Upper lobe of right lung (tissue), 1 donor: ENCODE measurements at regions not wholly inside any gene's neighbourhood (a gene's known extent, or its start where the extent isn't known, plus 50 kb on each side); places are given as distances from the start of the nearest gene placed in this dataset.
A peak's percentile ranks its signal among the peaks of the same experiment; 100 is the strongest.

Source experiments
- ATAC-seq: fragments of 200-7000 bp; cut with Tn5 transposase; one replicate; pipeline ENCODE4 v1.9.1; 2020; ENCODE audit warnings: mild to moderate bottlenecking, moderate library complexity
- DNase-seq: peaks from one replicate; pipeline ENCODE4 v3.0.0-alpha.2; 2020
- H3K27ac ChIP-seq: fragments of 200-600 bp; one replicate; pipeline ENCODE4 v1.8.0; 2022
- H3K27me3 ChIP-seq: fragments of 200-600 bp; one replicate; pipeline ENCODE4 v1.8.0; 2022; ENCODE audit warnings: mild to moderate bottlenecking
- H3K36me3 ChIP-seq: fragments of 200-600 bp; one replicate; pipeline ENCODE4 v1.8.0; 2022
- H3K4me1 ChIP-seq: fragments of 200-600 bp; one replicate; pipeline ENCODE4 v1.8.0; 2022
- H3K4me3 ChIP-seq: fragments of 200-600 bp; one replicate; pipeline ENCODE4 v1.8.0; 2022; ENCODE audit warnings: mild to moderate bottlenecking
- H3K9me3 ChIP-seq: fragments of 200-600 bp; one replicate; pipeline ENCODE4 v1.8.0; 2022
- intact Hi-C: fragments of 100-400 bp; cut with DNase I; formaldehyde crosslinking; loops from one replicate; pipeline ENCODE4 v1.11.0; 2022
- TF ChIP-seq, protein P1 (sequence below): fragments of 200-600 bp; IDR thresholded peaks from one replicate; pipeline ENCODE4 v1.8.0; 2022; ENCODE audit warnings: antibody characterized with exemption
- donor health status: DM: no; HTN: yes; CAD: no; lungs with severe emphysema.

DNA sequence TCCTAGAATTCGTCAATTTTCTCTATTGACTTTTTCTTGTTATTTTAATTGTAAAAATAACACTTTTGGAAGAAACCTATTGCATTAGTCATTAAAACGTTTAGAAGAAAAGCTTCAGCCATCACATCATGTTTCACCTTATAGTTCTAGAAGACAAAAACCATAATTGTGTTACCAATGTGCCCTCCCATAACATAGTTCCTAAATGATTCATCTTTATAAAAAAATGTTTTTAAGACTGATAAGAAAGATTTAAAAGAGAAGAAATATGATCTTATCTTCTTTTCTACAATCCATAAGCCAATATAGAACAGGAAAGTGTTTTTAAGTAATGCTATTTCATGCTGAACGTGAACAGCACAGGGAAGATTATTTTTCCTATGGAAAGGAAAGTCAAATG lies 316.6 kb upstream of the NDST4 start:
- no peaks in the 10 kb centered on the region for H3K36me3 ChIP-seq
- no peak for ATAC-seq
- no peak for DNase-seq
- TF ChIP-seq, protein P1, sequence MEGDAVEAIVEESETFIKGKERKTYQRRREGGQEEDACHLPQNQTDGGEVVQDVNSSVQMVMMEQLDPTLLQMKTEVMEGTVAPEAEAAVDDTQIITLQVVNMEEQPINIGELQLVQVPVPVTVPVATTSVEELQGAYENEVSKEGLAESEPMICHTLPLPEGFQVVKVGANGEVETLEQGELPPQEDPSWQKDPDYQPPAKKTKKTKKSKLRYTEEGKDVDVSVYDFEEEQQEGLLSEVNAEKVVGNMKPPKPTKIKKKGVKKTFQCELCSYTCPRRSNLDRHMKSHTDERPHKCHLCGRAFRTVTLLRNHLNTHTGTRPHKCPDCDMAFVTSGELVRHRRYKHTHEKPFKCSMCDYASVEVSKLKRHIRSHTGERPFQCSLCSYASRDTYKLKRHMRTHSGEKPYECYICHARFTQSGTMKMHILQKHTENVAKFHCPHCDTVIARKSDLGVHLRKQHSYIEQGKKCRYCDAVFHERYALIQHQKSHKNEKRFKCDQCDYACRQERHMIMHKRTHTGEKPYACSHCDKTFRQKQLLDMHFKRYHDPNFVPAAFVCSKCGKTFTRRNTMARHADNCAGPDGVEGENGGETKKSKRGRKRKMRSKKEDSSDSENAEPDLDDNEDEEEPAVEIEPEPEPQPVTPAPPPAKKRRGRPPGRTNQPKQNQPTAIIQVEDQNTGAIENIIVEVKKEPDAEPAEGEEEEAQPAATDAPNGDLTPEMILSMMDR, result no peak
- no peaks in the 10 kb centered on the region for H3K4me1 ChIP-seq
- intact Hi-C loops, result no loop called here
- no peak overlapping the region for H3K27ac ChIP-seq
- H3K9me3 ChIP-seq, result no peaks in the 10 kb centered on the region
- no peaks in the 10 kb centered on the region for H3K27me3 ChIP-seq
- H3K4me3 ChIP-seq, result no peak overlapping the region

DNA sequence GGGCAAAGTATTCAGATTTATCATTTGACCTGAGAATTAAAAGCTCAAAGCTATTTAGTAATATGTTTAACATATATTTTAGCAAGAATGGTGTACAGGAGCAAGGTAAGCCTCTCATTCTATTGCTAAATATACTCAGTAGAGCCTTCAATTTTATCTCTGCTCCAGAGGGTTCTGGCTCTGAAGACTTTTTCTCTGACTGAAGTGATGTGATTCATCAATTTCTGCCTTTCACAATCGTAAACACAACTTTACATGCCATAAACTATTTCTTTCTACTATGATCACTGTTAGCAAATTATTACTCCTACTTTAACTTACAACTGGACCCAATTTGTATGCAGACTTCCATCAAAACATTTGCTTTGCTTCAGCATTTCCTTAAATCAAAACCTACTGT lies 315.0 kb upstream of the NDST4 start:
- Histone ChIP-seq H3K36me3 (no peaks in the 10 kb centered on the region), H3K4me1 (no peaks in the 10 kb centered on the region), H3K27ac (no peak overlapping the region), H3K9me3 (no peaks in the 10 kb centered on the region), H3K27me3 (no peaks in the 10 kb centered on the region), H3K4me3 (no peak overlapping the region)
- intact Hi-C loops, result no loop called here
- no peak for DNase-seq
- ATAC-seq, result no peak
- TF ChIP-seq, protein P1, result no peak

DNA sequence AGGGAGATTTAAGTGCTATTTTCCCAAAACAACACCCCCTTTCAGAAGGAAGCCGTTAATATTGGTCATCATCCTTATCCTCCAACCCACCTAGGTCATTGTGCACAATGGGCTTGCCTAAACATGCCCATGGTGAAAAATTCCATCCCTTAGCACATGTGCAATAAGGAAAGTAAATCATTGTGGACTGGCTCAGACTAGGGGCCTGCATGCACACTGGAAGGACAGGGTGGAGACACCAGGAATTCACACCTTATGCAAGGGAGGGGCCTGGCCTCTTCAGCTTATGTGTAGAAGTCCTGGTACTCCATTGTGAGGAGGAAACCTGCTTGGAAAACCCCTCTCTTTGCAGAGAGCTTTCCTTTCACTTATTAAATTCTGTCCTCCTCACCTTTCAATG lies 311.4 kb upstream of the NDST4 start:
- H3K4me1 ChIP-seq, result no peaks in the 10 kb centered on the region
- H3K4me3 ChIP-seq, result no peak overlapping the region
- ATAC-seq (peak; percentile 41), DNase-seq (no peak)
- H3K9me3 ChIP-seq, result no peaks in the 10 kb centered on the region
- H3K27me3 ChIP-seq, result no peaks in the 10 kb centered on the region
- intact Hi-C loops, result no loop called here
- no peaks in the 10 kb centered on the region for H3K36me3 ChIP-seq
- TF ChIP-seq, protein P1, result no peak
- no peak overlapping the region for H3K27ac ChIP-seq

DNA sequence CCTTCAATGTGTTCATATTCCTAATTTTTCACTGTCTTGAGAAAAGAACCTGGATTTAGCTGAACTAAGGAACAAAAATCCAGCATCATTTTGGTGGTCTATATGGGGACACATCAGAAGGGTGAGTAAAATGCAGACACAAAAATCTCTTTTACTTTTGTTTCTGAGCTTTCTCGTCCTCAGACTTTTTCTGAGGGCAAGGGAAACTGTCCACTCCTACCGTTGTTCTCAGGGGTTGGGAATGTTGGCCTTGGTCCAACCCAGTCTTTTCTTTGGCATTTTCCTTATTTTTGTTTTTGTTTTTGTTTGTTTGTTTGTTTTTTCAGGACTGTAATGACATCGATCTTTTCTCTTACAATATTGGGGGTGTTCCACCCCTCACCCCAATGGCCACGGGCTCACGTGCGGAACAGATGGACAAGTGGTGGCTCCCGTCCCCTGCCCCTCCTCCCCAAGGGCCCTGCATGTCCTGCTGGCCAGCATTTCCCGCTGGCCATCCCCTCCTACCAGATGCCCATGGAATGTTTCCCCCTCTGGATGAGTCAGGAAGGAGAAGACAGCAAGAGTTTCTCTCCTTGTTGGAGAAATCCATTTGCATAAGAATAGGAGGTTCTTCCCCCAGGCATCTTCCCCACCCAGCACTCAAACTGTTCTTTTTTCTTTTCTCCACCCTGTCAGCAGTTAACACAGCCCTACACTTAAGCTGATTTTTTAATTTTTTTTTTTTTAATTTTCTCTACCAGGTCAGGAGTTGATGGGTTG lies 305.4 kb upstream of the NDST4 start:
- no peak for DNase-seq
- Histone ChIP-seq H3K4me1 (no peaks in the 10 kb centered on the region), H3K36me3 (no peaks in the 10 kb centered on the region), H3K27ac (no peak overlapping the region), H3K4me3 (no peak overlapping the region), H3K9me3 (no peaks in the 10 kb centered on the region), H3K27me3 (no peaks in the 10 kb centered on the region)
- ATAC-seq, result no peak
- TF ChIP-seq, protein P1, result no peak
- intact Hi-C loops, result no loop called here

DNA sequence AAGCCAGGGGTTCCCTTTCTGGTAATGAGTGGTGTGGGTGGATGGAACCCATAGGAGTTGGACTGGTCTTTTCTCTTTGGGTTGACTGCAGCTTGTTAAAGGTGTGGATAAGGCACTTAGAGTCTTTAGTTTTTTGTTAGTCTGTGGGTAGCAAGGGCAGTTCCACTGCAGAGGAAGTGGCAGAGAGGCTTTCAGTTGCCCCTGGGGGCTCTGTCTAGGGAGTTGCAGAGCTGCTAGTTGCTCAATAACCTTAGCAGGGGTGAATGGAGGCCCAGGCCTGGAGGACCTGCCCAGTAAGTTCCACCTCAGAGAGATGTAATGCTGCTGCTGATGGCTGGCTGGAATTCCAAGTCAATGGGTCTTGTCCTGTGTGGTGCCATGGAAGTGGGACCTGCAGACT lies 282.6 kb upstream of the NDST4 start:
- H3K4me1 ChIP-seq, result no peaks in the 10 kb centered on the region
- TF ChIP-seq, protein P1, result no peak
- H3K9me3 ChIP-seq, result no peaks in the 10 kb centered on the region
- H3K27me3 ChIP-seq, result no peaks in the 10 kb centered on the region
- H3K27ac ChIP-seq, result no peak overlapping the region
- no peak for DNase-seq
- H3K4me3 ChIP-seq, result no peak overlapping the region
- ATAC-seq, result no peak
- H3K36me3 ChIP-seq, result no peaks in the 10 kb centered on the region
- intact Hi-C loops, result no loop called here

DNA sequence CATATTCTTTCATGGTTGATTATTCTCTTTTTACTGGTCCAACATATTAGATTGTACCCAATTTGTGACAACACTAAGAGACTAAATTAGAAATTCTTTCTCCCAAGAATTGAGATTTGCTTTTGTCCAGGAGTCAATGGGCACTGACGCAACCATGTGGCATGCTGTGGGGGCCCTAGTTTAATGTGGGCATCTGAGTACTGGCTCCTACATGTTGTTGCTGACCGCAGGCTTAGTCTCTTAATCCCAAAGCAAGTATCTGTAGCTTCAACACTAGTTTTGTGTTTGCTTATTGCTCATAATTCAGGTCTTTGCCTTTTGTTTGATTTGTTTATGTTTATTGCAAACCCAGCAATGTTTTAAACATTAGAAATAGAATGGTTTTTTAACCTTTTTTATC lies 263.4 kb upstream of the NDST4 start:
- ATAC-seq (no peak), DNase-seq (no peak)
- Histone ChIP-seq H3K27ac (no peak overlapping the region), H3K4me3 (no peak overlapping the region), H3K27me3 (no peaks in the 10 kb centered on the region), H3K4me1 (no peaks in the 10 kb centered on the region), H3K36me3 (no peaks in the 10 kb centered on the region), H3K9me3 (no peaks in the 10 kb centered on the region)
- TF ChIP-seq, protein P1, result no peak
- intact Hi-C loops, result no loop called here
